Liver (tissue), 3 donors: ENCODE measurements at regions not wholly inside any gene's neighbourhood (a gene's known extent, or its start where the extent isn't known, plus 50 kb on each side); places are given as distances from the start of the nearest gene placed in this dataset.

Experiments
- CTCF ChIP-seq: fragments of 150-350 bp; IDR thresholded peaks from 2 replicates; pipeline ENCODE4 v1.5.1; 2017; ENCODE audit warnings: improper control_type of control experiment, low read depth, low read length; ENCODE audit not compliant: missing input control
- EGR1 ChIP-seq, 2 donors: IDR thresholded peaks; 2 replicates each; pipeline ENCODE4 v1.6.1; 2016 to 2018; ENCODE audit warnings: antibody characterized with exemption in 2 of 2, low read depth in 2 of 2
- GABPA ChIP-seq, 2 donors: IDR thresholded peaks in 1 of 2; conservative IDR thresholded peaks in 1 of 2; 2 replicates each; pipeline ENCODE4 v1.6.1; 2016; ENCODE audit warnings: antibody characterized with exemption in 2 of 2, mild to moderate bottlenecking in 1 of 2, moderate library complexity in 1 of 2
- JUND ChIP-seq, 2 donors: IDR thresholded peaks; 2 replicates each; pipeline ENCODE4 v1.6.1; 2016; ENCODE audit warnings: antibody characterized with exemption in 2 of 2
- MAX ChIP-seq: IDR thresholded peaks from 2 replicates; pipeline ENCODE4 v1.6.1; 2016; ENCODE audit warnings: antibody characterized with exemption
- RAD21 ChIP-seq, 2 donors: IDR thresholded peaks; 2 replicates each; pipeline ENCODE4 v1.6.1; 2016; ENCODE audit warnings: antibody characterized with exemption in 2 of 2, mild to moderate bottlenecking in 2 of 2
- REST ChIP-seq: IDR thresholded peaks from 2 replicates; pipeline ENCODE4 v1.6.1; 2016; ENCODE audit warnings: antibody characterized with exemption, mild to moderate bottlenecking
- SP1 ChIP-seq: IDR thresholded peaks from 2 replicates; pipeline ENCODE4 v1.6.1; 2018; ENCODE audit warnings: antibody characterized with exemption, mild to moderate bottlenecking
- TAF1 ChIP-seq: conservative IDR thresholded peaks from 2 replicates; pipeline ENCODE4 v1.6.1; 2016; ENCODE audit warnings: antibody characterized with exemption, mild to moderate bottlenecking
- YY1 ChIP-seq: IDR thresholded peaks from 2 replicates; pipeline ENCODE4 v1.6.1; 2016; ENCODE audit warnings: antibody characterized with exemption, mild to moderate bottlenecking
- ZBTB33 ChIP-seq: IDR thresholded peaks from 2 replicates; pipeline ENCODE4 v1.6.1; 2016; ENCODE audit warnings: antibody characterized with exemption
- donor health status: healthy.
- donor health status: healthy.

- TF ChIP-seq JUND (IDR thresholded peaks at IDR 0.05) (no peak), CTCF (no peak), SP1 (no peak), TAF1 (no peak), YY1 (no peak), GABPA (IDR thresholded peaks at IDR 0.05 in 1 of 2, conservative IDR thresholded peaks at IDR 0.05 in 1 of 2) (no peak), EGR1 (IDR thresholded peaks at IDR 0.05; ENCODE audit: low read depth in 2 of 2) (no peak), RAD21 (IDR thresholded peaks at IDR 0.05) (no peak), REST (no peak), MAX (no peak), ZBTB33 (no peak)
Measured at GRCh38 chr9:103991698-103992097, 102.4 kb upstream of the SMC2 start.
